B cell (primary cell): ENCODE measurements at regions not wholly inside any gene's neighbourhood (a gene's known extent, or its start where the extent isn't known, plus 50 kb on each side); places are given as distances from the start of the nearest gene placed in this dataset.

ENCODE experiments used
- ATAC-seq: fragments of 200-7000 bp; cut with Tn5 transposase; one replicate; pipeline ENCODE4 v1.10.0; 2021; ENCODE audit warnings: low read depth, mild to moderate bottlenecking, moderate number of reproducible peaks, moderate library complexity
- CTCF ChIA-PET: fragments of 350-600 bp; sonication (Branson Sonifier 250); formaldehyde crosslinking; loops from one replicate; lab custom pipeline; 2021; ENCODE audit warnings: antibody characterized with exemption, inconsistent platforms; lab: Charles Lee
- POLR2A ChIA-PET: fragments of 350-600 bp; sonication (Branson Sonifier 250); formaldehyde crosslinking; loops from one replicate; lab custom pipeline; 2021; ENCODE audit warnings: antibody characterized with exemption; lab: Charles Lee
- DNase-seq: peaks from one replicate; pipeline ENCODE4 v3.0.0; 2013
- H2AFZ ChIP-seq: 2 replicates; pipeline ENCODE4 v1.6.1; 2012; ENCODE audit warnings: mild to moderate bottlenecking, low read depth, low read length; ENCODE audit not compliant: insufficient read depth, poor library complexity, severe bottlenecking
- H3K27ac ChIP-seq, 2 donors: 1 replicate in 1 of 2; 2 replicates in 1 of 2; pipeline ENCODE4 v1.5.1; 2012 to 2013; ENCODE audit warnings: low read length in 2 of 2, mild to moderate bottlenecking in 2 of 2, moderate library complexity in 1 of 2
- H3K27me3 ChIP-seq, 4 experiments: fragments of 200-600 bp in 1 of 4; sonication (generic) in 1 of 4; replicated peaks in 1 of 4; 1 replicate in 2 of 4; 2 replicates in 2 of 4; pipeline versions ENCODE4 v1.6.1 to v1.7.0; 2013 to 2016; ENCODE audit warnings: low read length in 3 of 4, mild to moderate bottlenecking in 2 of 4, mixed read lengths in 1 of 4, moderate library complexity in 1 of 4; ENCODE audit not compliant: insufficient read depth in 4 of 4, control insufficient read depth in 3 of 4; ENCODE audit errors: control extremely low read depth in 1 of 4
- H3K36me3 ChIP-seq, 2 experiments: replicated peaks in 1 of 2; 1 replicate in 1 of 2; 2 replicates in 1 of 2; pipeline versions ENCODE4 v1.6.1 to v1.7.1; 2013; ENCODE audit warnings: low read length in 1 of 2; ENCODE audit not compliant: insufficient read depth in 2 of 2, control insufficient read depth in 1 of 2; ENCODE audit errors: control extremely low read depth in 1 of 2, extremely low read depth in 1 of 2
- H3K4me1 ChIP-seq, 2 donors: fragments of 200-600 bp in 1 of 2; sonication (generic) in 1 of 2; 1 replicate in 1 of 2; 2 replicates in 1 of 2; pipeline versions ENCODE4 v1.5.1 to v1.6.1; 2013 to 2017; ENCODE audit warnings: low read length in 2 of 2; ENCODE audit not compliant: control insufficient read depth in 2 of 2, insufficient read depth in 2 of 2
- H3K4me2 ChIP-seq: replicated peaks from 2 replicates; pipeline ENCODE3; 2012; ENCODE audit warnings: mild to moderate bottlenecking, low read depth, low read length; ENCODE audit not compliant: poor library complexity, severe bottlenecking
- H3K4me3 ChIP-seq, 5 experiments: fragments of 200-600 bp in 1 of 5; sonication (generic) in 1 of 5; 1 replicate in 3 of 5; 2 replicates in 2 of 5; pipeline versions ENCODE4 v1.5.1 to v1.7.0; 2011 to 2016; ENCODE audit warnings: low read length in 4 of 5, mild to moderate bottlenecking in 4 of 5, low read depth in 2 of 5, control low read depth in 1 of 5, moderate library complexity in 1 of 5; ENCODE audit not compliant: insufficient read depth in 1 of 5; ENCODE audit errors: control extremely low read depth in 1 of 5, extremely low read depth in 1 of 5
- H3K79me2 ChIP-seq: fragments of 200-600 bp; sonication (generic); one replicate; pipeline ENCODE4 v1.6.0; 2016; ENCODE audit warnings: low read length; ENCODE audit not compliant: control insufficient read depth, insufficient read depth
- H3K9ac ChIP-seq: fragments of 200-600 bp; sonication (generic); 2 replicates; pipeline ENCODE4 v1.6.1; 2017; ENCODE audit warnings: mild to moderate bottlenecking, low read length, moderate library complexity
- H3K9me3 ChIP-seq, 3 donors: one replicate each; pipeline versions ENCODE4 v1.6.1 to v1.7.1; 2013; ENCODE audit warnings: low read length in 2 of 3; ENCODE audit not compliant: control insufficient read depth in 2 of 3, insufficient read depth in 1 of 3; ENCODE audit errors: control extremely low read depth in 1 of 3
- H4K20me1 ChIP-seq: 2 replicates; pipeline ENCODE4 v1.6.0; 2012; ENCODE audit warnings: mild to moderate bottlenecking, low read length; ENCODE audit not compliant: insufficient read depth, control insufficient read depth, poor library complexity, severe bottlenecking
- H3K27ac Mint-ChIP-seq: one replicate; pipeline ENCODE4 v1.8.0; 2021; ENCODE audit warnings: mixed read lengths
- H3K27me3 Mint-ChIP-seq: one replicate; pipeline ENCODE4 v1.8.0; 2021; ENCODE audit warnings: mixed read lengths
- H3K4me1 Mint-ChIP-seq: one replicate; pipeline ENCODE4 v1.8.0; 2021; ENCODE audit warnings: mixed read lengths
- H3K4me3 Mint-ChIP-seq: one replicate; pipeline ENCODE4 v1.8.0; 2021; ENCODE audit warnings: mixed read lengths
- H3K9me3 Mint-ChIP-seq: one replicate; pipeline ENCODE4 v1.8.0; 2022; ENCODE audit warnings: mixed read lengths; ENCODE audit not compliant: insufficient read depth
- CTCF ChIP-seq: fragments of 200-600 bp; IDR thresholded peaks from one replicate; pipeline ENCODE4 v1.8.0; 2022; ENCODE audit warnings: antibody characterized with exemption, mild to moderate bottlenecking
- EZH2 ChIP-seq: IDR thresholded peaks from 2 replicates; pipeline ENCODE4 v1.6.1; 2012; ENCODE audit warnings: borderline replicate concordance, low read depth, mild to moderate bottlenecking, moderate library complexity, low read length; ENCODE audit not compliant: insufficient read depth, poor library complexity, severe bottlenecking
- WGBS: methylation state at CpG from one replicate; pipeline ENCODE4 v1.1.5; 2013; ENCODE audit warnings: missing lambda C conversion rate; ENCODE audit not compliant: insufficient coverage; 5-methylcytosine and 5-hydroxymethylcytosine counted together
- intact Hi-C: fragments of 100-400 bp; cut with micrococcal nuclease; formaldehyde crosslinking; loops from one replicate; pipeline ENCODE4 v1.10.0; 2022

GRCh38 chr1:244239261-244239770 is 188.2 kb downstream of the ZBTB18 start:
- Mint-ChIP-seq H3K27ac (no peak overlapping the region), H3K27me3 (no peaks in the 10 kb centered on the region), H3K9me3 (no peaks in the 10 kb centered on the region), H3K4me1 (peaks cover 32% of the 10 kb centered on the region), H3K4me3 (no peak overlapping the region)
- ChIA-PET POLR2A (no interaction called here), CTCF (no interaction called here)
- DNase-seq, result no peak
- no peaks in the 10 kb centered on the region for H3K27me3 ChIP-seq
- H3K27ac ChIP-seq, result no peak overlapping the region
- H3K9me3 ChIP-seq, result no peaks in the 10 kb centered on the region
- H3K36me3 ChIP-seq, result no peaks in the 10 kb centered on the region
- peaks cover 11 to 17% of the 10 kb centered on the region in 2 donors for H3K4me1 ChIP-seq
- H4K20me1 ChIP-seq, result no peaks in the 10 kb centered on the region
- intact Hi-C loops, result no loop called here
- no peak overlapping the region for H2AFZ ChIP-seq
- no peak for ATAC-seq
- TF ChIP-seq EZH2 (no peak), CTCF (no peak)
- no peak overlapping the region for H3K9ac ChIP-seq
- no peak overlapping the region for H3K4me2 ChIP-seq
- H3K4me3 ChIP-seq, result no peak overlapping the region
- WGBS, result 100% methylated on average over 2 of the region's 4 CpGs
- no peaks in the 10 kb centered on the region for H3K79me2 ChIP-seq

- H3K27me3 ChIP-seq, result no peaks in the 10 kb centered on the region
- Mint-ChIP-seq H3K9me3 (no peaks in the 10 kb centered on the region), H3K4me3 (no peak overlapping the region), H3K27ac (no peak overlapping the region), H3K27me3 (no peaks in the 10 kb centered on the region), H3K4me1 (peaks cover 47% of the 10 kb centered on the region)
- no peak overlapping the region for H3K4me3 ChIP-seq
- 86% methylated on average over 2 of the region's 4 CpGs for WGBS
- ChIA-PET CTCF (interaction anchor here (0.7 kb wide), 1 partner anchor 13 kb away, joined by 3 read pairs; no protein-coding TSS in a partner anchor), POLR2A (no interaction called here)
- H3K9me3 ChIP-seq, result no peaks in the 10 kb centered on the region
- TF ChIP-seq EZH2 (no peak), CTCF (no peak)
- ATAC-seq (no peak), DNase-seq (no peak)
- no peak overlapping the region for H3K27ac ChIP-seq
- no peaks in the 10 kb centered on the region for H3K36me3 ChIP-seq
- H3K9ac ChIP-seq, result no peak overlapping the region
- intact Hi-C loops, result no loop called here
- H4K20me1 ChIP-seq, result no peaks in the 10 kb centered on the region
- no peak overlapping the region for H3K4me2 ChIP-seq
- peaks cover 30 to 38% of the 10 kb centered on the region in 2 donors for H3K4me1 ChIP-seq
- H2AFZ ChIP-seq, result no peak overlapping the region
- no peaks in the 10 kb centered on the region for H3K79me2 ChIP-seq
Measured at GRCh38 chr1:244241438-244241837, 190.4 kb downstream of the ZBTB18 start.
